GM23338 (cell line): ENCODE measurements at regions not wholly inside any gene's neighbourhood (a gene's known extent, or its start where the extent isn't known, plus 50 kb on each side); places are given as distances from the start of the nearest gene placed in this dataset.

ENCODE experiments used
- ATAC-seq: fragments of 200-7000 bp; cut with Tn5 transposase; 3 replicates; pipeline ENCODE4 v1.9.1; 2020
- DNase-seq: peaks from one replicate; pipeline ENCODE4 v3.0.0-alpha.2; 2015; ENCODE audit warnings: low spot score
- H2AFZ ChIP-seq: fragments of 200-600 bp; sonication (generic); 2 replicates; pipeline ENCODE4 v1.8.0; 2016; ENCODE audit warnings: antibody characterized with exemption, mild to moderate bottlenecking, moderate library complexity
- H3F3A ChIP-seq: fragments of 200-600 bp; sonication (generic); replicated peaks from 2 replicates; pipeline ENCODE4 v1.8.0; 2017; ENCODE audit warnings: antibody characterized with exemption, mixed run types, low read depth
- H3K27ac ChIP-seq: fragments of 200-600 bp; sonication (generic); 2 replicates; pipeline ENCODE4 v1.6.1; 2016; ENCODE audit warnings: low read depth
- H3K27me3 ChIP-seq: fragments of 200-600 bp; sonication (generic); 2 replicates; pipeline ENCODE4 v1.8.0; 2016; ENCODE audit warnings: mild to moderate bottlenecking, mixed run types, moderate library complexity; ENCODE audit not compliant: insufficient read depth
- H3K36me3 ChIP-seq: fragments of 200-600 bp; sonication (generic); 2 replicates; pipeline ENCODE4 v1.8.0; 2016; ENCODE audit warnings: mild to moderate bottlenecking; ENCODE audit not compliant: insufficient read depth
- H3K4me1 ChIP-seq: fragments of 200-600 bp; sonication (generic); 2 replicates; pipeline ENCODE4 v1.8.0; 2016; ENCODE audit warnings: mild to moderate bottlenecking, moderate library complexity; ENCODE audit not compliant: insufficient read depth
- H3K4me2 ChIP-seq: fragments of 200-600 bp; sonication (generic); 2 replicates; pipeline ENCODE4 v1.7.1; 2017; ENCODE audit warnings: mixed run types
- H3K4me3 ChIP-seq: fragments of 200-600 bp; sonication (generic); 2 replicates; pipeline ENCODE4 v1.6.1; 2016; ENCODE audit warnings: mixed run types
- H3K79me2 ChIP-seq: fragments of 200-600 bp; sonication (generic); replicated peaks from 2 replicates; pipeline ENCODE4 v1.8.0; 2017; ENCODE audit warnings: mild to moderate bottlenecking; ENCODE audit not compliant: insufficient read depth
- H3K9me2 ChIP-seq: fragments of 200-600 bp; sonication (generic); 2 replicates; pipeline ENCODE4 v1.8.0; 2017; ENCODE audit not compliant: insufficient read depth
- H4K20me1 ChIP-seq: fragments of 200-600 bp; sonication (generic); replicated peaks from 2 replicates; pipeline ENCODE4 v1.8.0; 2017; ENCODE audit warnings: mild to moderate bottlenecking; ENCODE audit not compliant: insufficient read depth
- H3K27ac Mint-ChIP-seq: 2 replicates; pipeline ENCODE4 v1.8.0; 2020; ENCODE audit warnings: inconsistent platforms, mild to moderate bottlenecking, moderate library complexity, mixed read lengths
- H3K27me3 Mint-ChIP-seq: 3 replicates; pipeline ENCODE4 v1.8.0; 2022; ENCODE audit warnings: low read depth, mild to moderate bottlenecking, moderate library complexity, mixed read lengths, inconsistent platforms; ENCODE audit not compliant: insufficient read depth, poor library complexity
- H3K36me3 Mint-ChIP-seq: 3 replicates; pipeline ENCODE4 v1.8.0; 2021; ENCODE audit warnings: low read depth, mild to moderate bottlenecking, inconsistent platforms, moderate library complexity, mixed read lengths
- H3K4me1 Mint-ChIP-seq: 3 replicates; pipeline ENCODE4 v1.8.0; 2020; ENCODE audit warnings: mild to moderate bottlenecking, inconsistent platforms, mixed read lengths
- H3K4me3 Mint-ChIP-seq: 3 replicates; pipeline ENCODE4 v1.8.0; 2021; ENCODE audit warnings: moderate library complexity, mild to moderate bottlenecking, inconsistent platforms, mixed read lengths
- H3K9me3 Mint-ChIP-seq: 3 replicates; pipeline ENCODE4 v1.8.0; 2020; ENCODE audit warnings: moderate library complexity, mild to moderate bottlenecking, inconsistent platforms, mixed read lengths
- CREB1 ChIP-seq: fragments of 250-450 bp; sonication (Bioruptor Pico); IDR thresholded peaks from 2 replicates; pipeline ENCODE4 v1.5.0; 2020; ENCODE audit warnings: low read depth, mild to moderate bottlenecking, moderate library complexity
- CTCF ChIP-seq, 2 experiments: fragments of 200-600 bp in 1 of 2; sonication (generic) in 1 of 2; conservative IDR thresholded peaks; 2 replicates each; pipeline versions ENCODE4 v1.5.1 to v1.6.1; 2016 to 2017; ENCODE audit warnings: antibody characterized with exemption in 2 of 2, low read depth in 2 of 2, mild to moderate bottlenecking in 2 of 2, moderate library complexity in 1 of 2
- ETS1 ChIP-seq: IDR thresholded peaks from 2 replicates; pipeline ENCODE4 v1.6.1; 2016; ENCODE audit warnings: antibody characterized with exemption
- EZH2 ChIP-seq: fragments of 200-600 bp; sonication (generic); IDR thresholded peaks from one replicate; pipeline ENCODE4 v1.8.0; 2017; ENCODE audit warnings: antibody characterized with exemption, mild to moderate bottlenecking, low read depth; ENCODE audit not compliant: unreplicated experiment
- EZH2phosphoT487 ChIP-seq: fragments of 200-600 bp; sonication (generic); IDR thresholded peaks from one replicate; pipeline ENCODE4 v1.8.1; 2018; ENCODE audit warnings: antibody characterized with exemption; ENCODE audit not compliant: unreplicated experiment
- JUNB ChIP-seq: IDR thresholded peaks from one replicate; pipeline ENCODE4 v1.6.1; 2016; ENCODE audit warnings: antibody characterized with exemption; ENCODE audit not compliant: unreplicated experiment
- NANOG ChIP-seq: IDR thresholded peaks from 2 replicates; pipeline ENCODE4 v1.6.1; 2016; ENCODE audit warnings: antibody characterized with exemption, borderline replicate concordance
- POLR2AphosphoS5 ChIP-seq: IDR thresholded peaks from 2 replicates; pipeline ENCODE4 v1.6.1; 2016; ENCODE audit warnings: antibody characterized with exemption, low read depth
- REST ChIP-seq: IDR thresholded peaks from one replicate; pipeline ENCODE4 v1.6.1; 2018; ENCODE audit warnings: antibody characterized with exemption; ENCODE audit not compliant: unreplicated experiment
- STAT1 ChIP-seq: IDR thresholded peaks from one replicate; pipeline ENCODE4 v1.6.1; 2016; ENCODE audit warnings: antibody characterized with exemption; ENCODE audit not compliant: unreplicated experiment
- ZNF114 ChIP-seq: fragments of 250-450 bp; sonication (Bioruptor Pico); IDR thresholded peaks from 2 replicates; pipeline ENCODE4 v1.5.0; 2020; ENCODE audit warnings: mild to moderate bottlenecking, moderate library complexity
- ZNF331 ChIP-seq: fragments of 250-450 bp; sonication (Bioruptor Pico); IDR thresholded peaks from 2 replicates; pipeline ENCODE4 v1.5.0; 2020; ENCODE audit warnings: low read depth, mild to moderate bottlenecking, moderate library complexity
- ZNF462 ChIP-seq: fragments of 250-450 bp; sonication (Bioruptor Pico); IDR thresholded peaks from 2 replicates; pipeline ENCODE4 v1.5.0; 2020; ENCODE audit warnings: mild to moderate bottlenecking, moderate library complexity

- no peaks in the 10 kb centered on the region for H3K36me3 Mint-ChIP-seq
- no peak for DNase-seq
- Histone ChIP-seq H3K36me3 (no peaks in the 10 kb centered on the region), H3K4me2 (no peak overlapping the region), H3F3A (no peaks in the 10 kb centered on the region), H4K20me1 (no peaks in the 10 kb centered on the region), H3K4me1 (peaks cover 15% of the 10 kb centered on the region), H3K4me3 (no peak overlapping the region), H3K27me3 (no peaks in the 10 kb centered on the region), H3K9me2 (no peaks in the 10 kb centered on the region), H3K79me2 (no peaks in the 10 kb centered on the region), H2AFZ (no peak overlapping the region), H3K27ac (no peak overlapping the region)
- H3K27ac Mint-ChIP-seq, result no peak overlapping the region
- H3K4me3 Mint-ChIP-seq, result no peak overlapping the region
- H3K9me3 Mint-ChIP-seq, result no peaks in the 10 kb centered on the region
- ATAC-seq, result no peak
- TF ChIP-seq CTCF (conservative IDR thresholded peaks at IDR 0.05; ENCODE audit: low read depth in 2 of 2) (no peak), STAT1 (no peak), POLR2AphosphoS5 (no peak), JUNB (no peak), CREB1 (CRISPR knock-in tag) (no peak), ZNF114 (CRISPR knock-in tag) (no peak), EZH2phosphoT487 (no peak), ETS1 (no peak), ZNF462 (CRISPR knock-in tag) (no peak), REST (no peak), ZNF331 (CRISPR knock-in tag) (no peak), NANOG (no peak), EZH2 (no peak)
- H3K27me3 Mint-ChIP-seq, result peaks cover 2% of the 10 kb centered on the region
- peaks cover 16% of the 10 kb centered on the region for H3K4me1 Mint-ChIP-seq
These were observed 152.7 kb downstream of the AEBP2 start for GRCh38 chr12:19591951-19592350.
